CD14-positive monocyte (primary cell): ENCODE measurements at regions not wholly inside any gene's neighbourhood (a gene's known extent, or its start where the extent isn't known, plus 50 kb on each side); places are given as distances from the start of the nearest gene placed in this dataset.

ENCODE experiments used
- DNase-seq, 3 donors: peaks; one replicate each; pipeline ENCODE4 v3.0.0-alpha.2; 2011 to 2022
- H2AFZ ChIP-seq: 2 replicates; pipeline ENCODE4 v1.6.0; 2012; ENCODE audit warnings: mild to moderate bottlenecking, low read depth, low read length, inconsistent platforms; ENCODE audit not compliant: insufficient read depth, poor library complexity, severe bottlenecking
- H3K27ac ChIP-seq, 2 donors: 1 replicate in 1 of 2; 2 replicates in 1 of 2; pipeline ENCODE4 v1.5.1; 2012 to 2013; ENCODE audit warnings: low read length in 2 of 2, control low read depth in 1 of 2, inconsistent platforms in 1 of 2, low read depth in 1 of 2, mild to moderate bottlenecking in 1 of 2
- H3K27me3 ChIP-seq, 2 donors: one replicate each; pipeline versions ENCODE4 v1.6.0 to v1.6.1; 2011 to 2013; ENCODE audit warnings: low read length in 2 of 2; ENCODE audit not compliant: control insufficient read depth in 2 of 2, insufficient read depth in 2 of 2
- H3K36me3 ChIP-seq, 2 donors: replicated peaks in 1 of 2; 1 replicate in 1 of 2; 2 replicates in 1 of 2; pipeline versions ENCODE4 v1.5.1 to v1.6.1; 2012 to 2013; ENCODE audit warnings: low read length in 2 of 2, control low read depth in 1 of 2, inconsistent platforms in 1 of 2, mild to moderate bottlenecking in 1 of 2; ENCODE audit not compliant: insufficient read depth in 2 of 2, control insufficient read depth in 1 of 2
- H3K4me1 ChIP-seq, 2 donors: 1 replicate in 1 of 2; 2 replicates in 1 of 2; pipeline versions ENCODE4 v1.5.1 to v1.6.1; 2012 to 2013; ENCODE audit warnings: low read length in 2 of 2, control low read depth in 1 of 2, inconsistent platforms in 1 of 2, mild to moderate bottlenecking in 1 of 2, moderate library complexity in 1 of 2; ENCODE audit not compliant: insufficient read depth in 2 of 2, control insufficient read depth in 1 of 2
- H3K4me2 ChIP-seq: replicated peaks from 2 replicates; pipeline ENCODE3; 2012; ENCODE audit warnings: low read length, moderate library complexity, mild to moderate bottlenecking; ENCODE audit not compliant: poor library complexity, severe bottlenecking; ENCODE audit errors: extremely low read depth
- H3K4me3 ChIP-seq, 3 experiments: fragments of 200-600 bp in 1 of 3; sonication (generic) in 1 of 3; replicated peaks in 1 of 3; 1 replicate in 2 of 3; 2 replicates in 1 of 3; pipeline ENCODE4 v1.5.1; 2011 to 2013; ENCODE audit warnings: low read length in 3 of 3, mild to moderate bottlenecking in 3 of 3, control low read depth in 2 of 3, low read depth in 2 of 3, inconsistent platforms in 1 of 3, moderate library complexity in 1 of 3
- H3K79me2 ChIP-seq: 2 replicates; pipeline ENCODE4 v1.6.0; 2012; ENCODE audit warnings: mild to moderate bottlenecking, control low read depth, inconsistent platforms, low read length, moderate library complexity; ENCODE audit not compliant: insufficient read depth
- H3K9ac ChIP-seq: 2 replicates; pipeline ENCODE4 v1.6.0; 2017; ENCODE audit warnings: low read length, mild to moderate bottlenecking; ENCODE audit not compliant: insufficient read depth, poor library complexity, severe bottlenecking
- H3K9me3 ChIP-seq, 2 donors: replicated peaks in 1 of 2; 1 replicate in 1 of 2; 2 replicates in 1 of 2; pipeline versions ENCODE4 v1.5.1 to v1.6.1; 2012 to 2013; ENCODE audit warnings: low read length in 2 of 2, control low read depth in 1 of 2; ENCODE audit not compliant: control insufficient read depth in 1 of 2, insufficient read depth in 1 of 2
- H4K20me1 ChIP-seq: 2 replicates; pipeline ENCODE4 v1.6.0; 2012; ENCODE audit warnings: mild to moderate bottlenecking, low read length, control low read depth, moderate library complexity; ENCODE audit not compliant: insufficient read depth
- H3K27ac Mint-ChIP-seq, 7 donors: one replicate each; pipeline ENCODE4 v1.8.0; 2020; ENCODE audit warnings: mild to moderate bottlenecking in 7 of 7, mixed read lengths in 7 of 7, moderate library complexity in 6 of 7, inconsistent platforms in 2 of 7
- H3K27me3 Mint-ChIP-seq, 3 donors: one replicate each; pipeline ENCODE4 v1.8.0; 2021 to 2022; ENCODE audit warnings: low read depth in 3 of 3, mild to moderate bottlenecking in 3 of 3, mixed read lengths in 3 of 3, moderate library complexity in 3 of 3, inconsistent platforms in 1 of 3
- H3K36me3 Mint-ChIP-seq, 2 donors: one replicate each; pipeline ENCODE4 v1.8.0; 2020; ENCODE audit warnings: mixed read lengths in 2 of 2, inconsistent platforms in 1 of 2, mild to moderate bottlenecking in 1 of 2
- H3K4me1 Mint-ChIP-seq: one replicate; pipeline ENCODE4 v1.8.0; 2020; ENCODE audit warnings: mild to moderate bottlenecking, mixed read lengths
- H3K4me3 Mint-ChIP-seq, 2 donors: one replicate each; pipeline ENCODE4 v1.8.0; 2020; ENCODE audit warnings: mild to moderate bottlenecking in 2 of 2, mixed read lengths in 2 of 2, moderate library complexity in 1 of 2
- H3K9me3 Mint-ChIP-seq, 7 donors: one replicate each; pipeline ENCODE4 v1.8.0; 2020 to 2022; ENCODE audit warnings: mixed read lengths in 7 of 7, mild to moderate bottlenecking in 6 of 7, moderate library complexity in 6 of 7, inconsistent platforms in 2 of 7
- WGBS: methylation state at CpG from one replicate; pipeline ENCODE4 v1.1.5; 2013; ENCODE audit warnings: missing lambda C conversion rate; ENCODE audit not compliant: insufficient coverage; 5-methylcytosine and 5-hydroxymethylcytosine counted together
- intact Hi-C, 2 donors: fragments of 100-400 bp; cut with micrococcal nuclease; formaldehyde crosslinking; loops; one replicate each; pipeline versions ENCODE4 v1.15.0 to v1.15.1; 2023
- TF ChIP-seq, protein P1 (sequence below): fragments of 200-600 bp; IDR thresholded peaks from one replicate; pipeline ENCODE4 v1.8.0; 2022; ENCODE audit warnings: antibody characterized with exemption, mild to moderate bottlenecking

DNA sequence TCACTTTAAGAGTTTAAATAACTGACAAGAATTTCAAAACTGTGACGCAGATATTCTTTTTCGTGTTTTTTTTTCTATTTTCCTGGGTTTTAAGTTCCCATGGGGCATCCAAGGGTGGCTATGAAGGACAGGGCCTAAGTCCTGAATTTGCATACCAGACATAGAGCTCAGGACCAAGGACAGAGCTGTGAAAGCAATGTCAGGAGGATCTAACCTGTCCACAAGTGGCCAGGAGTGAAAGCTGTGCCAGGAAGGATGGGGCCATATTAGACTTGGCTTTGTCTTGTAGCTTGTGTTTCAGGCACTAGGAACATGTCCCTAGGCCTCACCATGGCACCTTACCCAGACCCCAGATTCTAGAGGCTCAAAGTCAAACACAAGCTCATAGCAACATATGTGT is 289.4 kb upstream of the MIR17HG start:
- H3K4me3 Mint-ChIP-seq: no peak overlapping the region
- Histone ChIP-seq H3K27ac (no peak overlapping the region), H3K9ac (no peak overlapping the region), H3K4me1 (no peaks in the 10 kb centered on the region), H4K20me1 (no peaks in the 10 kb centered on the region), H3K9me3 (no peaks in the 10 kb centered on the region), H3K4me2 (no peak overlapping the region), H3K79me2 (no peaks in the 10 kb centered on the region), H3K36me3 (no peaks in the 10 kb centered on the region), H2AFZ (no peak overlapping the region), H3K4me3 (no peak overlapping the region), H3K27me3 (no peaks in the 10 kb centered on the region)
- no peaks in the 10 kb centered on the region for H3K27me3 Mint-ChIP-seq
- H3K27ac Mint-ChIP-seq: no peak overlapping the region
- TF ChIP-seq, protein P1, sequence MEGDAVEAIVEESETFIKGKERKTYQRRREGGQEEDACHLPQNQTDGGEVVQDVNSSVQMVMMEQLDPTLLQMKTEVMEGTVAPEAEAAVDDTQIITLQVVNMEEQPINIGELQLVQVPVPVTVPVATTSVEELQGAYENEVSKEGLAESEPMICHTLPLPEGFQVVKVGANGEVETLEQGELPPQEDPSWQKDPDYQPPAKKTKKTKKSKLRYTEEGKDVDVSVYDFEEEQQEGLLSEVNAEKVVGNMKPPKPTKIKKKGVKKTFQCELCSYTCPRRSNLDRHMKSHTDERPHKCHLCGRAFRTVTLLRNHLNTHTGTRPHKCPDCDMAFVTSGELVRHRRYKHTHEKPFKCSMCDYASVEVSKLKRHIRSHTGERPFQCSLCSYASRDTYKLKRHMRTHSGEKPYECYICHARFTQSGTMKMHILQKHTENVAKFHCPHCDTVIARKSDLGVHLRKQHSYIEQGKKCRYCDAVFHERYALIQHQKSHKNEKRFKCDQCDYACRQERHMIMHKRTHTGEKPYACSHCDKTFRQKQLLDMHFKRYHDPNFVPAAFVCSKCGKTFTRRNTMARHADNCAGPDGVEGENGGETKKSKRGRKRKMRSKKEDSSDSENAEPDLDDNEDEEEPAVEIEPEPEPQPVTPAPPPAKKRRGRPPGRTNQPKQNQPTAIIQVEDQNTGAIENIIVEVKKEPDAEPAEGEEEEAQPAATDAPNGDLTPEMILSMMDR: no peak
- no peak for DNase-seq
- no peaks in the 10 kb centered on the region for H3K36me3 Mint-ChIP-seq
- H3K4me1 Mint-ChIP-seq: no peaks in the 10 kb centered on the region
- intact Hi-C loops: no loop called here
- H3K9me3 Mint-ChIP-seq: peaks cover 0 to 6% (median 2%) of the 10 kb centered on the region in 7 donors
- 100% methylated on average over 2 of the region's 2 CpGs for WGBS

DNA sequence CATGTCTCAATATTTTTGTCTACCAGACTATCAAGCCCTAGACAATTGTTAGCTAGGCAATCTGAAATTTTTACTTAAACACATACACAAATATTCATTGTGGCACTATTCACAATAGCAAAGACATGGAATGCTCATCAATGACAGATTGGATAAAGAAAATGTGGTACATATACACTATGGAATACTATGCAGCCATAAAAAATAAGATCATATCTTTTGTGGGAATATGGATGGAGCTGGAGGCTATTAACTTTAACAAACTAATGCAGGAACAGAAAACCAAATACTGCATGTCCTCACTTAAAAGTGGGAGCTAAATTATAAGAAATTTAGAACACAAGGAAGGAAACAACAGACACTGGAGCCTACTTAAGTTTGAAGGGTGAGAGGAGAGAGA is 288.6 kb upstream of the MIR17HG start:
- Histone ChIP-seq H3K27ac (no peak overlapping the region), H3K36me3 (no peaks in the 10 kb centered on the region), H2AFZ (no peak overlapping the region), H3K9me3 (no peaks in the 10 kb centered on the region), H4K20me1 (no peaks in the 10 kb centered on the region), H3K4me3 (no peak overlapping the region), H3K4me2 (no peak overlapping the region), H3K4me1 (no peaks in the 10 kb centered on the region), H3K79me2 (no peaks in the 10 kb centered on the region), H3K27me3 (no peaks in the 10 kb centered on the region), H3K9ac (no peak overlapping the region)
- H3K36me3 Mint-ChIP-seq: no peaks in the 10 kb centered on the region
- TF ChIP-seq, protein P1: no peak
- H3K27me3 Mint-ChIP-seq: no peaks in the 10 kb centered on the region
- intact Hi-C loops: no loop called here
- no peak overlapping the region for H3K4me3 Mint-ChIP-seq
- H3K27ac Mint-ChIP-seq: no peak overlapping the region
- H3K4me1 Mint-ChIP-seq: no peaks in the 10 kb centered on the region
- no peak for DNase-seq
- peaks cover 0 to 6% (median 4%) of the 10 kb centered on the region in 7 donors for H3K9me3 Mint-ChIP-seq
